ENCODE measurements at regions not wholly inside any gene's neighbourhood (a gene's known extent, or its start where the extent isn't known, plus 50 kb on each side); places are given as distances from the start of the nearest gene placed in this dataset.

- no peaks in the 10 kb centered on the region; the same call in 1 of the 2 replicates for H3K9me3 ChIP-seq (ENCODE audit: insufficient read depth, low read depth, low read length)
- no peak for TF ChIP-seq CTCF (conservative IDR thresholded peaks at IDR 0.05; ENCODE audit: low read length)
- no peak for TF ChIP-seq EZH2phosphoT487 (IDR thresholded peaks at IDR 0.05; ENCODE audit: borderline replicate concordance)
- no peaks in the 10 kb centered on the region for H3K9me2 ChIP-seq (replicated peaks; ENCODE audit: low read depth, low read length)
- H3K4me3 ChIP-seq (ENCODE audit: low read length, poor library complexity, severe bottlenecking) = no peak overlapping the region
- no peaks in the 10 kb centered on the region for H3F3A ChIP-seq (ENCODE audit: low read depth)
- no peaks in the 10 kb centered on the region for H3K36me3 ChIP-seq (ENCODE audit: insufficient read depth, low read length)
- H3K4me2 ChIP-seq (ENCODE audit: low read depth, low read length, poor library complexity, severe bottlenecking) = no peak overlapping the region
- H3K9ac ChIP-seq (ENCODE audit: low read depth, low read length, poor library complexity, severe bottlenecking) = no peak overlapping the region
- no peaks in the 10 kb centered on the region for H4K20me1 ChIP-seq (ENCODE audit: insufficient read depth, low read length, poor library complexity, severe bottlenecking)
- H3K4me1 ChIP-seq (ENCODE audit: insufficient read depth, low read length, poor library complexity, severe bottlenecking) = no peaks in the 10 kb centered on the region
- H2AFZ ChIP-seq (ENCODE audit: low read length) = no peak overlapping the region
- no peaks in the 10 kb centered on the region for H3K27me3 ChIP-seq (ENCODE audit: insufficient read depth, low read length, poor library complexity, severe bottlenecking)
- H3K79me2 ChIP-seq (ENCODE audit: insufficient read depth, low read length) = no peaks in the 10 kb centered on the region
Observed at GRCh38 chr12:94046626-94047410, 101.6 kb upstream of the PLXNC1 start.

- no peaks in the 10 kb centered on the region; the same call in 1 of the 2 replicates for H3K9me3 ChIP-seq (ENCODE audit: insufficient read depth, low read depth, low read length)
- H4K20me1 ChIP-seq (ENCODE audit: insufficient read depth, low read length, poor library complexity, severe bottlenecking) = no peaks in the 10 kb centered on the region
- no peaks in the 10 kb centered on the region for H3F3A ChIP-seq (ENCODE audit: low read depth)
- H3K4me1 ChIP-seq (ENCODE audit: insufficient read depth, low read length, poor library complexity, severe bottlenecking) = no peaks in the 10 kb centered on the region
- no peaks in the 10 kb centered on the region for H3K27me3 ChIP-seq (ENCODE audit: insufficient read depth, low read length, poor library complexity, severe bottlenecking)
- H3K4me2 ChIP-seq (ENCODE audit: low read depth, low read length, poor library complexity, severe bottlenecking) = no peak overlapping the region
- H3K9me2 ChIP-seq (replicated peaks; ENCODE audit: low read depth, low read length) = no peaks in the 10 kb centered on the region
- H2AFZ ChIP-seq (ENCODE audit: low read length) = no peak overlapping the region
- H3K9ac ChIP-seq (ENCODE audit: low read depth, low read length, poor library complexity, severe bottlenecking) = no peak overlapping the region
- no peak overlapping the region for H3K4me3 ChIP-seq (ENCODE audit: low read length, poor library complexity, severe bottlenecking)
- no peak for TF ChIP-seq EZH2phosphoT487 (IDR thresholded peaks at IDR 0.05; ENCODE audit: borderline replicate concordance)
- no peak for TF ChIP-seq CTCF (conservative IDR thresholded peaks at IDR 0.05; ENCODE audit: low read length)
- no peaks in the 10 kb centered on the region for H3K36me3 ChIP-seq (ENCODE audit: insufficient read depth, low read length)
- H3K79me2 ChIP-seq (ENCODE audit: insufficient read depth, low read length) = no peaks in the 10 kb centered on the region
Observed at GRCh38 chr12:94047781-94048567, 100.4 kb upstream of the PLXNC1 start.

- Histone ChIP-seq H3F3A (ENCODE audit: low read depth) (no peaks in the 10 kb centered on the region), H3K9ac (ENCODE audit: low read depth, low read length, poor library complexity, severe bottlenecking) (no peak overlapping the region), H3K4me3 (ENCODE audit: low read length, poor library complexity, severe bottlenecking) (no peak overlapping the region), H3K4me1 (ENCODE audit: insufficient read depth, low read length, poor library complexity, severe bottlenecking) (no peaks in the 10 kb centered on the region), H2AFZ (ENCODE audit: low read length) (no peak overlapping the region), H4K20me1 (ENCODE audit: insufficient read depth, low read length, poor library complexity, severe bottlenecking) (no peaks in the 10 kb centered on the region), H3K79me2 (ENCODE audit: insufficient read depth, low read length) (no peaks in the 10 kb centered on the region), H3K27me3 (ENCODE audit: insufficient read depth, low read length, poor library complexity, severe bottlenecking) (no peaks in the 10 kb centered on the region), H3K4me2 (ENCODE audit: low read depth, low read length, poor library complexity, severe bottlenecking) (no peak overlapping the region), H3K9me2 (replicated peaks; ENCODE audit: low read depth, low read length) (no peaks in the 10 kb centered on the region), H3K36me3 (ENCODE audit: insufficient read depth, low read length) (no peaks in the 10 kb centered on the region), H3K9me3 (ENCODE audit: insufficient read depth, low read depth, low read length) (no peaks in the 10 kb centered on the region; the same call in 1 of the 2 replicates)
- TF ChIP-seq CTCF (conservative IDR thresholded peaks at IDR 0.05; ENCODE audit: low read length) (no peak), EZH2phosphoT487 (IDR thresholded peaks at IDR 0.05; ENCODE audit: borderline replicate concordance) (no peak)
Observed at GRCh38 chr12:94048757-94049156, 99.6 kb upstream of the PLXNC1 start.

Data from Loucy (cell line).